ENCODE measurements at regions not wholly inside any gene's neighbourhood (a gene's known extent, or its start where the extent isn't known, plus 50 kb on each side); places are given as distances from the start of the nearest gene placed in this dataset.

DNA sequence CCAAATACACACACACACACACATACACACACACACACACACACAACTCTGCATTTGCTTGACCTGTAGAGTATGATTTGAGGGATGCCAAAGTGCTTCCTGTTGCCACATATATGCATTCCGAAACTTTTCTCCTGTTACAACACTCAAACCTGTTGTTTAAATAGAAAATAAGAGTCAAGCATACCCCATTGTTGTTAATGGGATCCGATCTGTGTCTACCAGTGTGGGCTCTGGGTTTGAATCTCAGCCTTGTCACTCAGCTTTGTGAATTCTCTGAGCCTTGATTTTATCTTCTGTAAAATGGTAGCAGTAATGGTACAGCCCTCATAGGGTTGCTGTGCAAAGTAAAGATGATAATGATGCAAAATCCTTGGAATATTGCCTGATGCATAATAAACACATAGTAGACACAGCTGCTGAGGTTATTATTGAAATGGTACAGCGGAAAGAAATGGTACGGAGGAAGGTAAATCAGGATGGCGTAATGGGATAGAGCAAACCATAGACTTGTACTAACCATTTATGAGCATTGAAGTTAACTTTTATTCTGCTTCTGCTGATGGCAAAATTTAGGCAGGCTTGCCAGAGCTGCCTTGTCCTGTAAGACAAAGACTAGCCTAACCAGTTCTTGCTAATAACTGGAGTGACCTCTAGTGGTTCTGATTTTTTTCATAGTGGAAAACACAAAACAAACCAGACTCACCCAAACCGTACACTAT, 113.5 kb upstream of the PHACTR1 start:
- TF ChIP-seq, protein P1, sequence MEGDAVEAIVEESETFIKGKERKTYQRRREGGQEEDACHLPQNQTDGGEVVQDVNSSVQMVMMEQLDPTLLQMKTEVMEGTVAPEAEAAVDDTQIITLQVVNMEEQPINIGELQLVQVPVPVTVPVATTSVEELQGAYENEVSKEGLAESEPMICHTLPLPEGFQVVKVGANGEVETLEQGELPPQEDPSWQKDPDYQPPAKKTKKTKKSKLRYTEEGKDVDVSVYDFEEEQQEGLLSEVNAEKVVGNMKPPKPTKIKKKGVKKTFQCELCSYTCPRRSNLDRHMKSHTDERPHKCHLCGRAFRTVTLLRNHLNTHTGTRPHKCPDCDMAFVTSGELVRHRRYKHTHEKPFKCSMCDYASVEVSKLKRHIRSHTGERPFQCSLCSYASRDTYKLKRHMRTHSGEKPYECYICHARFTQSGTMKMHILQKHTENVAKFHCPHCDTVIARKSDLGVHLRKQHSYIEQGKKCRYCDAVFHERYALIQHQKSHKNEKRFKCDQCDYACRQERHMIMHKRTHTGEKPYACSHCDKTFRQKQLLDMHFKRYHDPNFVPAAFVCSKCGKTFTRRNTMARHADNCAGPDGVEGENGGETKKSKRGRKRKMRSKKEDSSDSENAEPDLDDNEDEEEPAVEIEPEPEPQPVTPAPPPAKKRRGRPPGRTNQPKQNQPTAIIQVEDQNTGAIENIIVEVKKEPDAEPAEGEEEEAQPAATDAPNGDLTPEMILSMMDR (IDR thresholded peaks at IDR 0.05; ENCODE audit: insufficient read depth, low read depth, low read length) = peak; percentile 58
- no peak for TF ChIP-seq EZH2 (IDR thresholded peaks at IDR 0.05; ENCODE audit: insufficient read depth, low read length)

Measured in astrocyte (in vitro differentiated cells and primary cell).